Astrocyte of the cerebellum (primary cell): ENCODE measurements at regions not wholly inside any gene's neighbourhood (a gene's known extent, or its start where the extent isn't known, plus 50 kb on each side); places are given as distances from the start of the nearest gene placed in this dataset.

Experiments used
- DNase-seq: peaks from one replicate; pipeline ENCODE4 v3.0.0-alpha.2; 2011; ENCODE audit warnings: low read depth
- H3K4me3 ChIP-seq: 2 replicates; pipeline ENCODE4 v1.5.1; 2011; ENCODE audit warnings: mild to moderate bottlenecking, low read depth, low read length, moderate library complexity
- in situ Hi-C: cut with HindIII; loops from 2 replicates; pipeline ENCODE4 v1.10.0; 2017; ENCODE audit warnings: low sequenced_read_pairs
- TF ChIP-seq, protein P1 (sequence below): IDR thresholded peaks from 2 replicates; pipeline ENCODE4 v1.5.1; 2012; ENCODE audit warnings: low read length, low read depth, moderate library complexity, mild to moderate bottlenecking; ENCODE audit errors: missing control alignments

- no peak overlapping the region for H3K4me3 ChIP-seq
- in situ Hi-C loops = no loop called here
- TF ChIP-seq, protein P1, sequence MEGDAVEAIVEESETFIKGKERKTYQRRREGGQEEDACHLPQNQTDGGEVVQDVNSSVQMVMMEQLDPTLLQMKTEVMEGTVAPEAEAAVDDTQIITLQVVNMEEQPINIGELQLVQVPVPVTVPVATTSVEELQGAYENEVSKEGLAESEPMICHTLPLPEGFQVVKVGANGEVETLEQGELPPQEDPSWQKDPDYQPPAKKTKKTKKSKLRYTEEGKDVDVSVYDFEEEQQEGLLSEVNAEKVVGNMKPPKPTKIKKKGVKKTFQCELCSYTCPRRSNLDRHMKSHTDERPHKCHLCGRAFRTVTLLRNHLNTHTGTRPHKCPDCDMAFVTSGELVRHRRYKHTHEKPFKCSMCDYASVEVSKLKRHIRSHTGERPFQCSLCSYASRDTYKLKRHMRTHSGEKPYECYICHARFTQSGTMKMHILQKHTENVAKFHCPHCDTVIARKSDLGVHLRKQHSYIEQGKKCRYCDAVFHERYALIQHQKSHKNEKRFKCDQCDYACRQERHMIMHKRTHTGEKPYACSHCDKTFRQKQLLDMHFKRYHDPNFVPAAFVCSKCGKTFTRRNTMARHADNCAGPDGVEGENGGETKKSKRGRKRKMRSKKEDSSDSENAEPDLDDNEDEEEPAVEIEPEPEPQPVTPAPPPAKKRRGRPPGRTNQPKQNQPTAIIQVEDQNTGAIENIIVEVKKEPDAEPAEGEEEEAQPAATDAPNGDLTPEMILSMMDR = no peak
- no peak for DNase-seq
These were observed 173.1 kb downstream of the POU4F1 start for GRCh38 chr13:78430166-78430791.

- TF ChIP-seq, protein P1 = no peak
- H3K4me3 ChIP-seq = no peak overlapping the region
- in situ Hi-C loops = no loop called here
- no peak for DNase-seq
These were observed 174.7 kb downstream of the POU4F1 start for GRCh38 chr13:78428646-78429045.

GRCh38 chr13:78426183-78426582 is 177.2 kb downstream of the POU4F1 start:
- TF ChIP-seq, protein P1 = no peak
- in situ Hi-C loops = no loop called here
- DNase-seq = no peak
- H3K4me3 ChIP-seq = no peak overlapping the region

GRCh38 chr13:78420814-78421213 is 182.5 kb downstream of the POU4F1 start:
- in situ Hi-C loops = no loop called here
- no peak for DNase-seq
- H3K4me3 ChIP-seq = no peak overlapping the region
- TF ChIP-seq, protein P1 = no peak

DNA sequence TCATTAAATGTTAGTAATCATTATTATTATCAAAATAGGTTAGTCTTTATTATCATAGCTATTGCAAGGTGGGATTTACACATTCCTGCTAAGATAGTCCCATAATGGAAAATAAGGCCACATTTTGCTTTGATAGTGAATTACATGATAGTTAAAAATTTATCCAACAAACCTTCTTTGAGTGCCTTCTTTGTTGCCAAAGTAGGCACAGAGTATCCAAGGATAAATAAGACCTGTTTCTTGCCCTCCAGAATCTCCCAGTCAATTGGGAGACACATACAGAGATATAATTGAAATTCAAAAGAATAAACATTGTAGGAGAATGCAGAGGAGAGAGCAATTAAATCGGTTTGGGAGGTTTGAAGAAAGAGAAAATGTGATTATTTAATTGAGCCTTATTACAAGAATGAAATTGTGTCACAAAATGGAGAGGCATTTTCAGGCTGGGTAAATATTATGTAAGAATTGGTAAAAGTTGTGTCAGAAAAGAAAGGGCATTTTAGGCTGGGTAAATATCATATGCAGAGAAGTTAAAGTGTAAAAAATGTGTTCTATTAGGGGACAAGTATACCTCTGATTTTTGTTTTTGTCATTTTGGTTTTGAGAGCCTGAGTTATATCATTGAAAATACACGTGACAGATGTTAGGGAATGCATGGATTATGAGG is 189.3 kb downstream of the POU4F1 start:
- H3K4me3 ChIP-seq = no peak overlapping the region
- TF ChIP-seq, protein P1 = no peak
- in situ Hi-C loops = no loop called here
- DNase-seq = no peak

DNA sequence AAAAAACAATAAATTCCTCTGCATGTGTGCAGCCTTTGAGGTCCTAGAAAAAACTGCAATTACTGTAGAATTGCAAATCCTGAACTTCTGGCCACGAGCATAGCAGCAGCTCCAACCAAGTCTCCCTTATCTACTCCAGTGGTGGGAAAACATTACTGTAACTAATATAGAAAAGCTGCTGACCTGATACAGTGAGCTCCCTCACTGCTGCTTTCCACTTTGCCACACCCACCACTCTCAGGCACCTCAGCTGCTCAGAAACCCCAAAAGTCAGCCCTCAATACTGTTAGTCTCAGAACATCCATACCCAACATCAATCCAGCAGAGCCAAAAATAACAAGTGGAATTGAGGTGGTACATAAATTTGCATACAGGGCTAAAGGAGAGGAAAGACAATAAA is 192.5 kb downstream of the POU4F1 start:
- no peak overlapping the region for H3K4me3 ChIP-seq
- DNase-seq = no peak
- in situ Hi-C loops = no loop called here
- TF ChIP-seq, protein P1 = no peak
